Gastroesophageal sphincter (tissue), 3 donors: ENCODE measurements at regions not wholly inside any gene's neighbourhood (a gene's known extent, or its start where the extent isn't known, plus 50 kb on each side); places are given as distances from the start of the nearest gene placed in this dataset.

Experiments
- POLR2A ChIP-seq, 2 donors: fragments of 450-650 bp; IDR thresholded peaks; one replicate each; pipeline ENCODE4 v1.6.1; 2017; ENCODE audit warnings: antibody characterized with exemption in 2 of 2, mild to moderate bottlenecking in 2 of 2, moderate library complexity in 1 of 2
- POLR2AphosphoS5 ChIP-seq: sonication (generic); formaldehyde crosslinking; IDR thresholded peaks from one replicate; pipeline ENCODE4 v1.6.1; 2017; ENCODE audit warnings: antibody characterized with exemption
- TF ChIP-seq, protein P1 (sequence below), 4 experiments: fragments of 200-600 bp in 2 of 4; fragments of 450-650 bp in 2 of 4; sonication (generic) in 1 of 4; IDR thresholded peaks; one replicate each; pipeline ENCODE4 v1.5.1; 2017 to 2019; ENCODE audit warnings: antibody characterized with exemption in 4 of 4, mild to moderate bottlenecking in 2 of 4, moderate library complexity in 2 of 4

DNA sequence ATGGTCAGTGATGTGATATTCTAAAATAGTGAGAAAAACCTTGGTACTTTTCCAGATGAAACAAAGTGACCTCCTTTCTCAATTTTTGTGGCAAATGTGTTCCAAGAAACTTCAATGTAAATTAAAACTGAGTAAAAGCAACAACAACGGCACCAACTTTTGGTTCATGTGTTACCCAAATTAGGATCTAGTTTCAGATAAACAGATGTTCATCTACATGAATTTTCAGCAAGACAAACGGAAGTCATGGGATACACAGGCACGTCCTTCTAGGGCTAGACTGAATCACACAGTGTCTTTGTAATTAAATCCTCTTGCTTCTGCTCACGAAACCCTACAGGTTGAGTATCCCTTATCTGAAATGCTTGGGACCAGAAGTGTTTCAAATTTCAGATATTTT is 915.2 kb downstream of the TFAP2A start:
- TF ChIP-seq POLR2A (IDR thresholded peaks at IDR 0.05) (no peak), POLR2AphosphoS5 (no peak)
- TF ChIP-seq, protein P1, sequence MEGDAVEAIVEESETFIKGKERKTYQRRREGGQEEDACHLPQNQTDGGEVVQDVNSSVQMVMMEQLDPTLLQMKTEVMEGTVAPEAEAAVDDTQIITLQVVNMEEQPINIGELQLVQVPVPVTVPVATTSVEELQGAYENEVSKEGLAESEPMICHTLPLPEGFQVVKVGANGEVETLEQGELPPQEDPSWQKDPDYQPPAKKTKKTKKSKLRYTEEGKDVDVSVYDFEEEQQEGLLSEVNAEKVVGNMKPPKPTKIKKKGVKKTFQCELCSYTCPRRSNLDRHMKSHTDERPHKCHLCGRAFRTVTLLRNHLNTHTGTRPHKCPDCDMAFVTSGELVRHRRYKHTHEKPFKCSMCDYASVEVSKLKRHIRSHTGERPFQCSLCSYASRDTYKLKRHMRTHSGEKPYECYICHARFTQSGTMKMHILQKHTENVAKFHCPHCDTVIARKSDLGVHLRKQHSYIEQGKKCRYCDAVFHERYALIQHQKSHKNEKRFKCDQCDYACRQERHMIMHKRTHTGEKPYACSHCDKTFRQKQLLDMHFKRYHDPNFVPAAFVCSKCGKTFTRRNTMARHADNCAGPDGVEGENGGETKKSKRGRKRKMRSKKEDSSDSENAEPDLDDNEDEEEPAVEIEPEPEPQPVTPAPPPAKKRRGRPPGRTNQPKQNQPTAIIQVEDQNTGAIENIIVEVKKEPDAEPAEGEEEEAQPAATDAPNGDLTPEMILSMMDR (IDR thresholded peaks at IDR 0.05), result no peak
